ENCODE measurements at regions not wholly inside any gene's neighbourhood (a gene's known extent, or its start where the extent isn't known, plus 50 kb on each side); places are given as distances from the start of the nearest gene placed in this dataset.

DNA sequence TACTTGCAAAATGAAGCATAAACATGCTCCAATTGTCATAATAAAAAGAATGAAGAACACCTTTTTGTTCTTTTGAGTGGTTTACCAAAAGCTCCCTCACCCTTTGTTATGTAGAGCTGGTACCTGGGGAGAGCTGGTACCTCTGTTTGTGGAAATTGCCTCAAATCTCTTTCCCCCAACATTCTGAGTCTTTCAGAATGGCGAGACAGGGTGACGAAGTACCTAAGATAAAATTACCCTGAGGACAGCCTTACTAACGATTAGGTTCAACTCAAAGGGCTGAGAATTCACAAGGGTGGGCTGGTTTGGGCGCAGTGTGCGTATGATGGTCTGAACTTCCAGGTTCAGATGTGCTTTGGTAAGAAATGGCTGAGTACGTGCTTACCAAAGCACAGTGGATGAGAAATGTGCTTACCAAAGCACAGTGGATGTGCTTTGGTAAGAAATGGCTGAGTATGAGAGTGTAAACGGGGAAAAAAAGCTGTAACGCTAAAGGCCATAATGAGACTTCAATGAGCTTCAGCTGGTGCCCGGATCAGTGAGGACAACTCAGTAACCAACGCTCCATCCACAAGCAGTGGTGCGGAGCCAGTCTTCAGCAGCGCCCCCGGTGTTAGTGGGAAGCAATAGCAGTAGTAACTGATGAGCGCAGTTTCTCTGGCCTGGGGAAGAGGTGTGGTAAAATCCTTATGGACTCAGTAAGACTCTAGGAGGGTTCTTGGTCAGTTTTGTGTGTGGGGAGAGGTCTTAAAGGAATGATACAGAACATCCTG is 72.3 kb upstream of the LRIG1 start:
- Histone ChIP-seq H3K27ac (ENCODE audit: low read length) (no peak overlapping the region), H3K27me3 (ENCODE audit: control insufficient read depth, insufficient read depth, low read length) (no peaks in the 10 kb centered on the region), H3K9me3 (replicated peaks; ENCODE audit: control insufficient read depth, low read depth, low read length) (no peaks in the 10 kb centered on the region), H3K36me3 (ENCODE audit: control insufficient read depth, insufficient read depth, low read length) (no peaks in the 10 kb centered on the region), H3K4me1 (ENCODE audit: control insufficient read depth, insufficient read depth, low read length) (peaks cover 2% of the 10 kb centered on the region), H3K4me3 (ENCODE audit: low read length) (no peak overlapping the region)
- 65% methylated on average over 8 of the region's 14 CpGs for WGBS (ENCODE audit: insufficient coverage)
- DNase-seq = no peak

DNA sequence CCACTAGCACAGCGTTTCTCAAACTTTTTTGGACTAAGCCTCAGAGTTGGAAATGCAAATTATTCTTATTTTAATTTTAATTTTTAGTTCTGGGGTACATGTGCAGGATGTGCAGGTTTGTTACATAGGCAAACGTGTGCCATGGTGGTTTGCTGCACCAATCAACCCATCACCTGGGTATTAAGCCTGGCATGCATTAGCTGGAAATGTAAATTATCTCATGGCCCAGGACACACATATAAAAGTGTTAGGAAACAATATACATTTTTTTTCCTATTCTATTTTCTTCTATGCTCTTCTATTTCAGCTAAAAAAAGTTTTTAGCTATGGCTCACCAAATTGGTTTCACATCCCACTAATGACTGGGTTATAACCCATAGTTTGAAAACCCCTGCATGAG is 73.3 kb upstream of the LRIG1 start:
- Histone ChIP-seq H3K4me3 (ENCODE audit: low read length) (no peak overlapping the region), H3K36me3 (ENCODE audit: control insufficient read depth, insufficient read depth, low read length) (no peaks in the 10 kb centered on the region), H3K4me1 (ENCODE audit: control insufficient read depth, insufficient read depth, low read length) (peaks cover 2% of the 10 kb centered on the region), H3K9me3 (replicated peaks; ENCODE audit: control insufficient read depth, low read depth, low read length) (no peaks in the 10 kb centered on the region), H3K27ac (ENCODE audit: low read length) (no peak overlapping the region), H3K27me3 (ENCODE audit: control insufficient read depth, insufficient read depth, low read length) (no peaks in the 10 kb centered on the region)
- no peak for DNase-seq
- no CpG with 5 or more reads among the region's 2 CpGs for WGBS (ENCODE audit: insufficient coverage)

DNA sequence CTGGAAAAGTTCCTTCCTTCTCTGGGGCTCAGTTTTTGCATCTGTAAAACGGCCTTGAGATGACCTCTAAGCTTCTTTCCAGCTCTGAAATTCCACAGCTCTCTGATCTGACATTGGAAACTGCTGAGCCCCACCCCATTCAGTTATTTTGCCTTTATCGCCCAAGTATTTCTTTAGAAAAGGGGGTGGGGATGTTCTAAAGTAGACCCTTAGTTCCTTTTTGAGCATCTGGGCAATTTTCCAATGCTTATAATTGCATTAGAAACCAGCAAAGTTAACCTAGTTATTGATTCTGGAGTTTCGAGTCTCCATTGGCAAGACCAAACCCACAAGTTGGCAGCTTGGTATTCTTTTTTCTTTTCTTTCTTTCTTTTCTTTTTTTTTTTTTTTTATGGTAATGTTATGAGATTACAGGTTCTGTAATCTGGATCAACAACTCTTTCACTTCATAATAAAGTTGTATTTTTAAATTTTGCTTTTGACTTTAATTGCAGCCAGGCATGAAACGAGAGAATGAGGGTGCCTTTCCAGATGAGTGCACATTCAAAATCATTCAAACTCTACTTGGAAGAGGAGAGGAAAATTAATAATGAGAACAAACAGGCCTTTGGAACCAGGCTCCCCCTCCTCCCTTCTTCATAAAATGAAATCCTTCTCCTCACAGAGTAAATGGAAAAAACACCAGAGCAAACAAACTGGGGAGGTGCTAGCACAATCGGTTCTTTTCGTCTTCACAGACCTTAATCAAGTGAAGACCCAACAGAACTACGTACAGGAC is 76.8 kb upstream of the LRIG1 start:
- no peaks in the 10 kb centered on the region for H3K9me3 ChIP-seq (replicated peaks; ENCODE audit: control insufficient read depth, low read depth, low read length)
- no peaks in the 10 kb centered on the region for H3K4me1 ChIP-seq (ENCODE audit: control insufficient read depth, insufficient read depth, low read length)
- DNase-seq = peak; percentile 65
- H3K36me3 ChIP-seq (ENCODE audit: control insufficient read depth, insufficient read depth, low read length) = no peaks in the 10 kb centered on the region
- WGBS (ENCODE audit: insufficient coverage) = 11% methylated on average over 3 of the region's 7 CpGs
- no peak overlapping the region for H3K4me3 ChIP-seq (ENCODE audit: low read length)
- H3K27me3 ChIP-seq (ENCODE audit: control insufficient read depth, insufficient read depth, low read length) = no peaks in the 10 kb centered on the region
- H3K27ac ChIP-seq (ENCODE audit: low read length) = no peak overlapping the region

- H3K27me3 ChIP-seq (ENCODE audit: control insufficient read depth, insufficient read depth, low read length) = no peaks in the 10 kb centered on the region
- H3K4me1 ChIP-seq (ENCODE audit: control insufficient read depth, insufficient read depth, low read length) = peaks cover 10% of the 10 kb centered on the region
- 60% methylated on average over 1 of the region's 6 CpGs for WGBS (ENCODE audit: insufficient coverage)
- no peaks in the 10 kb centered on the region for H3K9me3 ChIP-seq (replicated peaks; ENCODE audit: control insufficient read depth, low read depth, low read length)
- H3K4me3 ChIP-seq (ENCODE audit: low read length) = no peak overlapping the region
- H3K27ac ChIP-seq (ENCODE audit: low read length) = no peak overlapping the region
- no peaks in the 10 kb centered on the region for H3K36me3 ChIP-seq (ENCODE audit: control insufficient read depth, insufficient read depth, low read length)
- no peak for DNase-seq
These were observed 80.4 kb upstream of the LRIG1 start for GRCh38 chr3:66581256-66581655.

GRCh38 chr3:66582721-66583423 is 82.0 kb upstream of the LRIG1 start:
- 50% methylated on average over 23 of the region's 24 CpGs for WGBS (ENCODE audit: insufficient coverage)
- Histone ChIP-seq H3K27ac (ENCODE audit: low read length) (peak overlapping the region; percentile 60), H3K27me3 (ENCODE audit: control insufficient read depth, insufficient read depth, low read length) (no peaks in the 10 kb centered on the region), H3K4me3 (ENCODE audit: low read length) (no peak overlapping the region), H3K4me1 (ENCODE audit: control insufficient read depth, insufficient read depth, low read length) (peaks cover 10% of the 10 kb centered on the region), H3K36me3 (ENCODE audit: control insufficient read depth, insufficient read depth, low read length) (no peaks in the 10 kb centered on the region), H3K9me3 (replicated peaks; ENCODE audit: control insufficient read depth, low read depth, low read length) (no peaks in the 10 kb centered on the region)
- no peak for DNase-seq

GRCh38 chr3:66583424-66584040 is 82.7 kb upstream of the LRIG1 start:
- no peak overlapping the region for H3K4me3 ChIP-seq (ENCODE audit: low read length)
- no peaks in the 10 kb centered on the region for H3K9me3 ChIP-seq (replicated peaks; ENCODE audit: control insufficient read depth, low read depth, low read length)
- peak; percentile 94 for DNase-seq
- no peaks in the 10 kb centered on the region for H3K27me3 ChIP-seq (ENCODE audit: control insufficient read depth, insufficient read depth, low read length)
- peak overlapping the region; percentile 60 for H3K27ac ChIP-seq (ENCODE audit: low read length)
- H3K4me1 ChIP-seq (ENCODE audit: control insufficient read depth, insufficient read depth, low read length) = peaks cover 10% of the 10 kb centered on the region
- WGBS (ENCODE audit: insufficient coverage) = 43% methylated on average over 1 of the region's 4 CpGs
- H3K36me3 ChIP-seq (ENCODE audit: control insufficient read depth, insufficient read depth, low read length) = no peaks in the 10 kb centered on the region

GRCh38 chr3:66585520-66586095 is 84.8 kb upstream of the LRIG1 start:
- no CpG with 5 or more reads among the region's 1 CpG for WGBS (ENCODE audit: insufficient coverage)
- Histone ChIP-seq H3K4me3 (ENCODE audit: low read length) (no peak overlapping the region), H3K36me3 (ENCODE audit: control insufficient read depth, insufficient read depth, low read length) (no peaks in the 10 kb centered on the region), H3K4me1 (ENCODE audit: control insufficient read depth, insufficient read depth, low read length) (peaks cover 10% of the 10 kb centered on the region), H3K27ac (ENCODE audit: low read length) (no peak overlapping the region), H3K27me3 (ENCODE audit: control insufficient read depth, insufficient read depth, low read length) (no peaks in the 10 kb centered on the region), H3K9me3 (replicated peaks; ENCODE audit: control insufficient read depth, low read depth, low read length) (no peaks in the 10 kb centered on the region)
- DNase-seq = peak; percentile 63

DNA sequence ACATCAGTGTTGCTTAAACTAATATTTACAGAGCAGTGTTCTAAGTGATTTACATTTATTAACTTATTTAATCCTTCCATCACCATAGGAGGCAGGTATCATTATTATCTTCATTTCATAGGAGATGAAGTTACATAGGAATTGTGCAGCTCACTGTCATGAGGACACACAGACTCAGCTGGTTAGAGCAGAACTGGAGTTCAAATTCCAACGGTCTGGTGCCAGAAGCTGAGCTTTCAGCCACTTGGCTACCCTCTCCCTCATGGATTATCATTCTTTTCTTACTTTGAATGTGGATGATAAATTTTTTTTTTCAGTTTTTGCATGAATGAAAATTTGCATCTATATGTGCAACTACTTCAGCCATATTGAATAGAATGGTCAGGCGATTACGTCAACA is 86.0 kb upstream of the LRIG1 start:
- H3K9me3 ChIP-seq (replicated peaks; ENCODE audit: control insufficient read depth, low read depth, low read length) = no peaks in the 10 kb centered on the region
- peaks cover 10% of the 10 kb centered on the region for H3K4me1 ChIP-seq (ENCODE audit: control insufficient read depth, insufficient read depth, low read length)
- H3K27ac ChIP-seq (ENCODE audit: low read length) = no peak overlapping the region
- DNase-seq = no peak
- no CpG with 5 or more reads among the region's 3 CpGs for WGBS (ENCODE audit: insufficient coverage)
- no peak overlapping the region for H3K4me3 ChIP-seq (ENCODE audit: low read length)
- H3K27me3 ChIP-seq (ENCODE audit: control insufficient read depth, insufficient read depth, low read length) = no peaks in the 10 kb centered on the region
- H3K36me3 ChIP-seq (ENCODE audit: control insufficient read depth, insufficient read depth, low read length) = no peaks in the 10 kb centered on the region

DNA sequence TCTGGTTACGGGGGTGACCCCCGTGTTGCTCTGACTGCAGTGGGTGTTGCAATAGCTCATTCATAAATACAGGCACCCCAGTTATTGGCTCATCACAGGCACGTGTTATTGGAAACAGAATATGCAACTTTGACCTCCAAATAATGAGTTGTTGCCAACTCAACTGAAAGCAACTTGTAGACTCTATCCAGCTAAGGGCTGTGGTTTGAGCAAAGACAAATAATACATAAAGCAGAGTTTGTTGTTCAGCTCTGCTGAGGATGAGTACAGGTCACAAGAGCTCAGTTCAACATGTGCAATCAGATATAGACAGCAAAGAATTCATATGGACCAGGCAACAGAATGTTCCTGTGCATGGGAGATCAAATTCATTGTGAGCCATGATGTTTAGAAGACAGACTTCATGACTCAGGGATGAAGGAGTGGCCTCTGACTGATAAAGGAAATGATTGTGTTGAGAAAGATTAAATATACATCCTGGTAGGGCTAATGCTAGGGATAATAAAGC is 87.6 kb upstream of the LRIG1 start:
- Histone ChIP-seq H3K9me3 (replicated peaks; ENCODE audit: control insufficient read depth, low read depth, low read length) (no peaks in the 10 kb centered on the region), H3K27ac (ENCODE audit: low read length) (no peak overlapping the region), H3K36me3 (ENCODE audit: control insufficient read depth, insufficient read depth, low read length) (no peaks in the 10 kb centered on the region), H3K27me3 (ENCODE audit: control insufficient read depth, insufficient read depth, low read length) (no peaks in the 10 kb centered on the region), H3K4me3 (ENCODE audit: low read length) (no peak overlapping the region), H3K4me1 (ENCODE audit: control insufficient read depth, insufficient read depth, low read length) (peaks cover 6% of the 10 kb centered on the region)
- WGBS (ENCODE audit: insufficient coverage) = 88% methylated on average over 2 of the region's 3 CpGs
- no peak for DNase-seq

All from muscle of leg (tissue), 3 donors.